ENCODE measurements at regions not wholly inside any gene's neighbourhood (a gene's known extent, or its start where the extent isn't known, plus 50 kb on each side); places are given as distances from the start of the nearest gene placed in this dataset.

DNA sequence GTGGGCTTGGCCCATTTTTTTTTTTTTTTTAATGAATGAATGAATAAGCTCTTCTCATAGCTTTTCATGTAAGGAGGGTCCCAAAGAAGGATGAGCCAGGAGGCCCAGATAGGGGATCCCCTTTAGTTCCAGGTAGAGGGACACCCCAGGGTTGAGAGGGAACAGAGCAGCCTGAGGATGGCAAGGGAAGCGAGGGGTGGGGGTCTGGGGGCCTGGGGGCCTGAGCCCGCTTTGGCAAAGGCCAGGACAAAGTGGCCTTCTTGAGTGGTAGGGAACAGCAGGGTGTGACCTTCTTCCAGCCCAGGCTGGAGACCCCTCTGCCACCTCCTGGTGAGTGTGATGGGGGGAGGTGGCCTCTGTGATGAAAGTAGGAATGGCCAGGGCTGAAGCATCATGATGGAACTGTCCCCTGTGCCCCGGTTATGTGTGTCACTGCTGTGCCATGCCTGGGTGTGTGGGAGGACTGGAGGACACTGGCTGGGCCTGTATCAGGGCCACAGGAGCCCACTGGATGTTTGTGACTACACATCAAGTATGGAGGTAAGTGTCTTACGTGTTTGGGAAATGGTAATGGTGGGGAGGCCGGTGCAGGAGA, 263.5 kb upstream of the HDAC4 start:
- H3K9ac ChIP-seq (ENCODE audit: low read length), result no peak overlapping the region
- no peak for TF ChIP-seq EZH2 (IDR thresholded peaks at IDR 0.05; ENCODE audit: borderline replicate concordance, low read length)
- TF ChIP-seq, protein P1, sequence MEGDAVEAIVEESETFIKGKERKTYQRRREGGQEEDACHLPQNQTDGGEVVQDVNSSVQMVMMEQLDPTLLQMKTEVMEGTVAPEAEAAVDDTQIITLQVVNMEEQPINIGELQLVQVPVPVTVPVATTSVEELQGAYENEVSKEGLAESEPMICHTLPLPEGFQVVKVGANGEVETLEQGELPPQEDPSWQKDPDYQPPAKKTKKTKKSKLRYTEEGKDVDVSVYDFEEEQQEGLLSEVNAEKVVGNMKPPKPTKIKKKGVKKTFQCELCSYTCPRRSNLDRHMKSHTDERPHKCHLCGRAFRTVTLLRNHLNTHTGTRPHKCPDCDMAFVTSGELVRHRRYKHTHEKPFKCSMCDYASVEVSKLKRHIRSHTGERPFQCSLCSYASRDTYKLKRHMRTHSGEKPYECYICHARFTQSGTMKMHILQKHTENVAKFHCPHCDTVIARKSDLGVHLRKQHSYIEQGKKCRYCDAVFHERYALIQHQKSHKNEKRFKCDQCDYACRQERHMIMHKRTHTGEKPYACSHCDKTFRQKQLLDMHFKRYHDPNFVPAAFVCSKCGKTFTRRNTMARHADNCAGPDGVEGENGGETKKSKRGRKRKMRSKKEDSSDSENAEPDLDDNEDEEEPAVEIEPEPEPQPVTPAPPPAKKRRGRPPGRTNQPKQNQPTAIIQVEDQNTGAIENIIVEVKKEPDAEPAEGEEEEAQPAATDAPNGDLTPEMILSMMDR (IDR thresholded peaks at IDR 0.05; ENCODE audit: low read length), result no peak
- no peaks in the 10 kb centered on the region for H3K79me2 ChIP-seq (ENCODE audit: insufficient read depth, low read length)
- H3K4me2 ChIP-seq (ENCODE audit: low read length), result no peak overlapping the region
- H3K4me3 ChIP-seq (ENCODE audit: low read depth, low read length, poor library complexity, severe bottlenecking), result no peak overlapping the region
- no peaks in the 10 kb centered on the region for H4K20me1 ChIP-seq (ENCODE audit: insufficient read depth, low read length)
- no peaks in the 10 kb centered on the region for H3K4me1 ChIP-seq (ENCODE audit: insufficient read depth, low read length, severe bottlenecking)
- H3F3A ChIP-seq (ENCODE audit: insufficient read depth, low read length), result no peaks in the 10 kb centered on the region
- H3K9me3 ChIP-seq (ENCODE audit: low read length), result no peaks in the 10 kb centered on the region
- H3K36me3 ChIP-seq (ENCODE audit: insufficient read depth, low read length), result no peaks in the 10 kb centered on the region
- no peak overlapping the region for H3K27ac ChIP-seq (ENCODE audit: low read depth, low read length, poor library complexity, severe bottlenecking)
- H3K27me3 ChIP-seq (ENCODE audit: insufficient read depth, low read length), result no peaks in the 10 kb centered on the region
- H2AFZ ChIP-seq (ENCODE audit: low read length), result no peak overlapping the region
- H3K9me2 ChIP-seq (ENCODE audit: low read depth, low read length), result no peaks in the 10 kb centered on the region

DNA sequence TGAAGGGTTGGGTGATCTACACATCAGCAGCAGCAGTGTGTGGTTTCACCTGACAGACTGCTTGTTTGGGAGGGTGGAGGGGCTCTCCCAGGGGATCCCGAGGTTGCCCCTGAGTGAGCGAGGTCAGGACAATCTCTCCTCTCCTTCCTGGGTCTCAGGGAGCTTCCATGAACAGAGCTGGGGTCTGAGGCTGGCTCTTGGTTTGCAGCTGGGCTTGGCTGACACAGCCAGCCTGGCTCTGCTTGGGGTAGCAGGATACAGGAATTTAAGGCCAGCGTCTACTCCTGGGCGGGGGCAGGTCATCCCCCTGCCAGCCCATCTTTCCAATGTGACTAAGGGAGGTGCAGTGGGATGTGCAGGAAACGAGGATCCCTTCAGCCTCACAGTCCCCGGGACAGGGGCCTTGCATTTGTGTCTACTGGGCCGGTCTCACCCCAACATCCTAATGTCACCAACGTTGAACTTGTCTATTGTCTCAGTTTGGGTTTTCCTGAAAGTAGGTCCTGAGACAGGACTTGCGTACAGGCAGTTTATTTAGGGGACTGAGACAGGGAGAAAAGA, 262.6 kb upstream of the HDAC4 start:
- Histone ChIP-seq H3K79me2 (ENCODE audit: insufficient read depth, low read length) (no peaks in the 10 kb centered on the region), H3K9ac (ENCODE audit: low read length) (no peak overlapping the region), H3K4me1 (ENCODE audit: insufficient read depth, low read length, severe bottlenecking) (no peaks in the 10 kb centered on the region), H3K27me3 (ENCODE audit: insufficient read depth, low read length) (no peaks in the 10 kb centered on the region), H4K20me1 (ENCODE audit: insufficient read depth, low read length) (no peaks in the 10 kb centered on the region), H3F3A (ENCODE audit: insufficient read depth, low read length) (no peaks in the 10 kb centered on the region), H3K36me3 (ENCODE audit: insufficient read depth, low read length) (no peaks in the 10 kb centered on the region), H3K4me3 (ENCODE audit: low read depth, low read length, poor library complexity, severe bottlenecking) (no peak overlapping the region), H3K9me2 (ENCODE audit: low read depth, low read length) (no peaks in the 10 kb centered on the region), H3K27ac (ENCODE audit: low read depth, low read length, poor library complexity, severe bottlenecking) (no peak overlapping the region), H3K4me2 (ENCODE audit: low read length) (no peak overlapping the region), H2AFZ (ENCODE audit: low read length) (no peak overlapping the region), H3K9me3 (ENCODE audit: low read length) (no peaks in the 10 kb centered on the region)
- TF ChIP-seq, protein P1 (IDR thresholded peaks at IDR 0.05; ENCODE audit: low read length), result no peak
- TF ChIP-seq EZH2 (IDR thresholded peaks at IDR 0.05; ENCODE audit: borderline replicate concordance, low read length), result no peak

DNA sequence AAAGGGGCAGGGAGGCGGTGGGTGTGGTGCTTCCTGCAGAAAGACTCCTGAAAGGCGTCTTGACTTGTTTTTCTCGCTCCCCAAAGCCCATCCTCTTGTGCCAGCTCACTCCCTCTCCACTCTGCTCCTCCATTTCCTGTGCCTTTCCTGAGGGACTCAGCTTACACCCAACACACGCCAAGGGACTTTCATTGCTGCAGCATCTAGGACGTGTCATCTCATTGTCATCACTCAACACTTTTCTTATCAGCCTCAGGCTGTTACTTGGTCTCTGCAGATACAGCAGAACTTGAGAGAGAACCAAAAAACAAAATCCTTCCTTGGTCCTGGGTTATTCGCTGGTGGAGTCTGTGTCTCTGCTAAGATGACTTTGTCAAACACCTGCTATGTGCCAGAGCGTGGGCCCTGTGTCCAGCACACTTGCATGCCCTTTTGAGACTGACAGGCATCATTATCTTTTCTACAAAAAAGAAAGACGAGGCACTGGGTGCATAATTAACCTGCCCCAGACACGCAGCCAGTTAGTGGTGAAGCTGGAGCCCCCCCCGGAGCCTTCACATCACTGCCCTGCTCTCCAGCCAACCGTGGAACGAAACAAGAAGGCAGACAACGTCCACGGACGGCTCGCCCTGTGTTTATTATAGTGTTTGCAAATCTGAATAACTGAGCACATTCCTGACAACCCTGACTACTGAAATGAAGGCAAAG, 261.7 kb upstream of the HDAC4 start:
- H3K27me3 ChIP-seq (ENCODE audit: insufficient read depth, low read length), result no peaks in the 10 kb centered on the region
- no peak overlapping the region for H3K9ac ChIP-seq (ENCODE audit: low read length)
- H3K4me2 ChIP-seq (ENCODE audit: low read length), result no peak overlapping the region

More for the DNA sequence above, 261.7 kb upstream of the HDAC4 start:
- H3K9me3 ChIP-seq (ENCODE audit: low read length), result no peaks in the 10 kb centered on the region
- H3K9me2 ChIP-seq (ENCODE audit: low read depth, low read length), result no peaks in the 10 kb centered on the region
- H3K27ac ChIP-seq (ENCODE audit: low read depth, low read length, poor library complexity, severe bottlenecking), result no peak overlapping the region
- TF ChIP-seq, protein P1 (IDR thresholded peaks at IDR 0.05; ENCODE audit: low read length), result no peak
- no peak for TF ChIP-seq EZH2 (IDR thresholded peaks at IDR 0.05; ENCODE audit: borderline replicate concordance, low read length)
- H3K79me2 ChIP-seq (ENCODE audit: insufficient read depth, low read length), result no peaks in the 10 kb centered on the region
- H4K20me1 ChIP-seq (ENCODE audit: insufficient read depth, low read length), result no peaks in the 10 kb centered on the region
- no peak overlapping the region for H3K4me3 ChIP-seq (ENCODE audit: low read depth, low read length, poor library complexity, severe bottlenecking)
- H3K36me3 ChIP-seq (ENCODE audit: insufficient read depth, low read length), result no peaks in the 10 kb centered on the region
- no peaks in the 10 kb centered on the region for H3K4me1 ChIP-seq (ENCODE audit: insufficient read depth, low read length, severe bottlenecking)
- no peaks in the 10 kb centered on the region for H3F3A ChIP-seq (ENCODE audit: insufficient read depth, low read length)
- no peak overlapping the region for H2AFZ ChIP-seq (ENCODE audit: low read length)

Measured in OCI-LY1 (cell line).